GM21515 (cell line): ENCODE measurements at regions not wholly inside any gene's neighbourhood (a gene's known extent, or its start where the extent isn't known, plus 50 kb on each side); places are given as distances from the start of the nearest gene placed in this dataset.
"Not testable (repeated sequence)": the region's sequence is repeated elsewhere in the genome, so short reads cannot be mapped to it uniquely, and the experiment has no call there.

Source experiments
- ATAC-seq: cut with Tn5 transposase; IDR thresholded peaks from one replicate; pipeline ENCODE4 v1.9.1; 2021; ENCODE audit not compliant: unreplicated experiment

DNA sequence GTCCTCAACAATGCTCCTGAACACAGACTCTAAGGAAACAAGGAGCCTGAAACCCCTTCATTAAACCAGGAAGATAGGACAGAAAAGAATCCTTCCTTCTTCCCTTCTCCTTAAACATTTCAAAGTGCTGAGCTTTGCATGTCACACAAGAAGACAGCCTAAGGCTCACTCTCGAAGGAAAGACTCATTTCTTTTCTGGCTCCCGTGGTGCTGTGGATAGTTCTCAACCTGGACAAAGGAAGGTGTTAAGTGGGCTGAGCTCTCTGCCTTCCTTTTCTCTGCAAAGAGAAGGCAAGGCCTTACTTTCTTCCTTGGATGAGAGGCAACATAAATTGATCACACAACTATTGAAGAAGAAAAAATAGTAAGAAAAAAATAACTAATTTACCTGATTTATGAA is 452.4 kb upstream of the DDI1 start:
- no peak for ATAC-seq

- ATAC-seq = no peak
Measured at GRCh38 chr11:103584720-103585119, 451.7 kb upstream of the DDI1 start.

- no peak for ATAC-seq
Measured at GRCh38 chr11:103585401-103585800, 451.0 kb upstream of the DDI1 start.

- no peak for ATAC-seq
Measured at GRCh38 chr11:103585911-103586310, 450.5 kb upstream of the DDI1 start.

- ATAC-seq = no peak
Measured at GRCh38 chr11:103586756-103587155, 449.7 kb upstream of the DDI1 start.

DNA sequence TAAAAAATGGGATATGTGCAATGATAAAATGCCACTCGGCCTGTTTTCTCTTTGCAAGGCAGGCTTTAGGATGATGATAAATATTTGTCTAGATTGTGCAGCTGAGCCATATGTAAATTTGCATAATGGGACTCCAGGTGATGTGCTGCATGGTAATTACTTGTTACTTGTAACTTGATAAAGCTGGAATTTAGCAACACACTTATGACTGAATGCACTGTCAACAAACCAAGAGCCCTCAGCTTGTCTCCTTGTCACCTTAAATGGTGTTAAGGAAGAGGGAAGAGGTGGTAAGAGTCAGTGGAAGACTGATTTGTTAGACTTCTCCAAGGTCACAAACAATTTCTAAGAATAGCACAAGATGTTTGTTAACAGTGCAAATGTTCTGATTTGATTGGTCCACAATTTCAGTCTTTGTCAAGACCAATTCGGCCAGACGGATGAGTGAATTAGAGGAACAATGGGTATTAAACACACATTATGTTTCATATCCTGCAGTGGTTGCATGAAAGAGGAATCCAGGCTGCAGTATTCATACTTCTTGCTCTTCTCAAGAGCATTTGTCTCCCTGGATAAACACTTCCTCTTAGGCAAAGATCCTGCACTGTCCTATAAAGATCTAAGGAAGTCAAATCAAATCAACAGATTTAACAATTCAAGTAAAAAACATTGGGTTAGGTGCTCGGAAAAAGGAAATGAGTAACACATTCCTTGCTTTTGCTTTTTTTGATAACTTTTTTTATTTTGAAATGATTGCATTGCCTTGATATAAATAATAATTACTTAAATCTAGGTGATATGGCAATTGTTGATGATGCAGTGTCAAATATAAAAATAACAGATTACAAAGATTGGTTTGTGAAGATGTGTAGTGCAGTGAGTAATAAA is 448.3 kb upstream of the DDI1 start:
- ATAC-seq = no peak

DNA sequence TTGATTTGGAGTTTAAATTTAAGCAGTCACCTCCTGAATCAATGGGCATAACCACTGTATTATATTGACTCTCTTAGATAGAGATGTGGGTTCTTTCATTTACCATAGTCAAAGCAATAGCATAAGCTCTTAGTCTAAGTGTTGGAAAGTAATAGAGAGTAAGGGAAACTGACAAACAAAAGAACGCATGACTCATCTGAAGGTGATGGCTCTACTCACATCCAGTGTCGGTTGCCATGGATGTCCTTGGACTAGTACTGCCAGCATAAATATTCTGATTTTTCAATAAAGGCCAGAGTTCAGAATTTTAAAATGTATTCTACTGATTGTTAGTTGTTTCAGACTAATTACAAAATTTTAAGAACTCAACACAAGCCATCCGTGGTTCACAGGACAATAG is 444.9 kb upstream of the DDI1 start:
- ATAC-seq = no peak

- no peak for ATAC-seq
Measured at GRCh38 chr11:103594283-103594682, 442.2 kb upstream of the DDI1 start.

- no peak for ATAC-seq
Measured at GRCh38 chr11:103596315-103596714, 440.1 kb upstream of the DDI1 start.

GRCh38 chr11:103601225-103601846 is 435.1 kb upstream of the DDI1 start:
- peak; percentile 98 for ATAC-seq

- ATAC-seq = no peak
Measured at GRCh38 chr11:103602840-103603239, 433.6 kb upstream of the DDI1 start.

- ATAC-seq = no peak
Measured at GRCh38 chr11:103604310-103604709, 432.1 kb upstream of the DDI1 start.

DNA sequence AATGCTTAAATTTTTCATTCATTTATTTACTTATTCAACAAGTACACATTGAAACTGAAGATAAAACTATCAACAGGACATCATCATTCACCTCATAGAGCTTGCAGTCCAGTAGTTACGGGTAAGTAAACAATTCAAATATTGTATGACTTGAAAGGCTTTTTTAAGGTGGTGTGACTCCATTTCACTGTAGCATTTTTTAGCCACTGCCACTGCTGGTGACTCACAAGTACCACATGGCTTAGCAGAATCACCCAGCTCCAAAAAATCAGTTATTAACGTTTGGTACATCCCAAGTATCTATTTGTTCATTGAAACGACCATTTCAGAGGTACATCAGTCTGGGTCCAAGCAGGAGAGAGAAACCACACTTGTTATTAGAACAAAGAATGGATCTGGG is 427.9 kb upstream of the DDI1 start:
- ATAC-seq = no peak

DNA sequence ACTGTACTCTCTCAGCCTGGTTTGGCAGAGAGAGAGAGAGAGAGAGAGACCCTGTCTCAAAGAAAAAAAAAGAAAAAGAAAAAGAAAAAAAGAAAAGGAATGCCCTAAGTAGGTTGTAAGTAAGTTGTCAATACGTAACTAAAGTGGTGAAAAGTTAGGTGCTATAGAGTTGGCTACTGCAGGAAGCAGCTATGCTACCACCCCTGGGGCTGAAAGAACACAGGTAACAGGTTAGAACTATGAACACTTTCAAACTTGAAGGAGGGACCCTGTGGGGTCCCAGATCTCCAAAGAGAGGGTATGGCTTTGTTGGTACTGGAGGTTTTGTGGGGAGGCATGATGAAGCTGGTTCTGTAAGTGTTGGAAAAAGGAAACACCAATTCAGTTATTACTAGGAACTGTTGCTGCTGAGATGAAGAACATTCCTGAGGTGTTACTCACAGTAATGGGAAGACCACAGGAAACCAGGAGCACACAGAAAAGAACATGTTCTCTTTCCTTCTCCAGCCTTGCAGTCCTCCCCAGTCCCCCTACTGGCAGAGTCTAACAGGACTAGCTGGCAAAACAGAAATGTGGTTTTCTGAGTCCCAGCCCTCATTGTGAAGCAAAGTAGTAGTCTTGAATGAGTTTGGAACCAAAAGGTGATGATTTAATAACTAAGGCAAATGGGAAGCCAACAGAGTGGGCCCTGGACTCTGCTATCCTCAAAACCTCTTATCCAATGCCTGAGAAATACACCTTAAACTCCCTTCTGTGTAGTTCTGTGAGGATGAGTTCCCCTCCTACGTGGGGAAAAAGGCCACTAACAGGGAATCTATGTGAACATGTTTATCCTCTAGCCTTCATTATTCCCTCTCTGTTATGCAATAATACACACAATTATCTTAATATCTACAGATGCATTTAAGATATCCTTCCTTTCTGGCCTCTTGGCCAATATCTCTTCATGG is 427.0 kb upstream of the DDI1 start:
- ATAC-seq = no peak

DNA sequence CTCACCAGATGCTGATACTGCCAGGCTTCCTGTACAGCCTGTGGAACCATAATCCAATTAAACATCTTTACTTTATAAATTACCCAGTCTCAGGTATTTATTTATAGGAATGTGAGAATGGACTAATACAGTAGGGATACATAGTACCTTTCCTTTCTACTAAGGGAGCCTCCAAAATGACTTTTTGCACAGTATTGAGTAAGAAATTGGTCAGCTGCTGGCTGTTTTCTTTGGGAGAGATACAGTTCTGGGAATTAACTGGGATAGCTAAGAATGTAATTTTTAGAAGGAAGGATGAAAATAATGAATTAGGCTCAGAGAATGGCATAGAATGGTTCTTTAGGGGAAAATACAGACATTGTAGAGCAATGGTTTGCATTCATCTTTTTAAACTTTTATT is 426.0 kb upstream of the DDI1 start:
- no peak for ATAC-seq

GRCh38 chr11:103611526-103612260 is 424.7 kb upstream of the DDI1 start:
- ATAC-seq = not testable (repeated sequence)

- not testable (repeated sequence) for ATAC-seq
Measured at GRCh38 chr11:103612451-103612850, 424.0 kb upstream of the DDI1 start.

DNA sequence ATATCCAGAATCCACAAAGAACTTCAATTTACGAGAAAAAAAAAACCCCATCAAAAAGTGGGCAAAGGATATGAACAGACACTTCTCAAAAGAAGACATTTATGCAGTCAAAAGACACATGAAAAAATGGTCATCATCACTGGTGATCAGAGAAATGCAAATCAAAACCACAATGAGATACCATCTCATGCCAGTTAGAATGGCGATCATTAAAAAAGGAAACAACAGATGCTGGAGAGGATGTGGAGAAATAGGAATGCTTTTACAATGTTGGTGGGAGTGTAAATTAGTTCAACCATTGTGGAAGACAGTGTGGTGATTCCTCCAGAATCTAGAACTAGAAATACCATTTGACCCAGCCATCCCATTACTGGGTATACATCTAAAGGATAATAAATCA is 419.9 kb upstream of the DDI1 start:
- not testable (repeated sequence) for ATAC-seq

- ATAC-seq = no peak
Measured at GRCh38 chr11:103618528-103618927, 417.9 kb upstream of the DDI1 start.

DNA sequence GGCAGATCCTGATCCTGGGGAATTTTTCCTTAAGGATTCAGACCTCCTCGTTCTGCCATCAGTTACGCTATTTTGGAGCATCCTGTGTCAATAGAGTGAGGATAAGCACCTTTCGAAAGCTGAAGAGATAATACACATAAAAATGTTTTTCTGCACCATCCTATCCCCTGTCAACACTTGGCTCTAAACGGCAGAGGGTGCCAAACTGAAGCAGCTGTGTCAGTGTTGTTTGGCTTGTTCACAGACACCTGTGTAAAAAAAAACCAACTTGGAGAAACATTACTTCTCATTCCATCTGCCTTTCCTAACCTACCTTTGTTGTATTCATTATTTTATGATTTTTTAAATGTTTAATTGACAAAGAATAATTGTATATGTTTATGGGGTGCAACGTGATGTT is 417.0 kb upstream of the DDI1 start:
- ATAC-seq = no peak

GRCh38 chr11:103619938-103620337 is 416.5 kb upstream of the DDI1 start:
- no peak for ATAC-seq
